ENCODE measurements at regions not wholly inside any gene's neighbourhood (a gene's known extent, or its start where the extent isn't known, plus 50 kb on each side); places are given as distances from the start of the nearest gene placed in this dataset.

DNA sequence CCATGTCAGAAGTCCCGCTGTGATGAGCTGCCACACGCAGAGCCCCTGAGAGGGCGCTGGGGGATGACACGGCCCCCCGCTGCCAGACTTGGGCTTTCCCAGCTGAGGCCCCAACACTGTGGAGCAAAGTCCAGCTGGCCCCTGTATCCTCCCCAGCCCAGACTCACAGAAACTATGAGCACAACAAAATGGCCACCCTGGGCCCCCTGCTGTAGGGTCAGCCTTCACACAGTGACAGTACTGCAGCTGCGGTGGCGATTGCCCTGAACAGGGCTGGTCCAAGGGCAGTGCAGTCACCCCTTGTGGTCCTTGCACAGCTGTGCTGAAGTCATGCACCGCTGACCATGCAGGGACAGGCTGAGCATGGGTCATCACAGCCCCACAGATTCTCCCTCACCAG is 78.2 kb upstream of the CST7 start:
- Histone ChIP-seq H3K4me1 (ENCODE audit: insufficient read depth) (no peaks in the 10 kb centered on the region), H3K36me3 (no peaks in the 10 kb centered on the region), H3K27me3 (no peaks in the 10 kb centered on the region), H3K9me3 (no peaks in the 10 kb centered on the region), H3K27ac (no peak overlapping the region), H3K4me3 (no peak overlapping the region)
- DNase-seq, result no peak
- WGBS, 3 donors, result 71 to 81% (median 80%) methylated on average over 8 of the region's 8 CpGs
- no peak for TF ChIP-seq EP300 (IDR thresholded peaks at IDR 0.05)
- no peak for TF ChIP-seq CTCF (IDR thresholded peaks at IDR 0.05)
- TF ChIP-seq POLR2A (IDR thresholded peaks at IDR 0.05), result no peak
- intact Hi-C loops (cut with DNase I), result no loop called here

DNA sequence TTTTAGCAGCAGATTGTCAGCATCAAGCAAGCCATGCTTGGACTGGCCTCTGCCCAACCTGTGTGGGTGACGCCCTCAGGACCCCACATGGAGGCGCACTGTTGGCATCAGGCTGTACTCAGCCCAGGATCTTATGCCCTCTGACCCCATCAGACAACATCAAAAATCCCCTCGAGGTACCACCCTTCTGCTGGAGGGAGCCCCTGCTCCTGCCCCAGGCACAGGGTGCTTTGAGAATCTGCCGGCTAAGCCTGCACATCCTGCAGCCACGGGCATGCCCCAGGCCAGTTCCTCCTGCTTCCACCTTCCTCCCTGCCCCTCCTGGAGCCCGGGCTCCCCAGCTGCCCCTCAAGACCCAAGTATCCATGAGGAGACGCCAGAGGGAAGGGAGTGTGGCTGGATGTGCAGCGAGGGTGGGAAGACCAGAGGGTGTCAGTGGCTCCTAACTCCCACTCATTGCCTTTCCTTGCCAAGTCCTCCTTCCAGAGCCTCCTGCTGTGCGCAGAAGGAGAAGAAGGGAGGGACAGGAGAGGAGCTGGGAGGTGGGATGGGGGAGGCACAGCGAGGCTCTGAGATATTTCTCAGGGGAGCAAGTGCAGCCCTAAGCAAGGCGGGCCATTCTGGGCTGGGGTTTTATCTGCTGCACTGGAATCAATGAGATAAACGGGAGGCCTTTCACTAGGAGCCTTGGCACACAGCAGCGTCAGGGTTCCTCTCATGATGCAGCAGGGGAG is 77.4 kb upstream of the CST7 start:
- H3K27ac ChIP-seq, result no peak overlapping the region
- intact Hi-C loops (cut with DNase I), result no loop called here
- DNase-seq, result no peak
- H3K4me1 ChIP-seq (ENCODE audit: insufficient read depth), result no peaks in the 10 kb centered on the region
- no peaks in the 10 kb centered on the region for H3K9me3 ChIP-seq
- no peak overlapping the region for H3K4me3 ChIP-seq
- 11 to 18% (median 15%) methylated on average over 13 of the region's 13 CpGs for WGBS, 3 donors
- no peaks in the 10 kb centered on the region for H3K27me3 ChIP-seq
- no peak for TF ChIP-seq EP300 (IDR thresholded peaks at IDR 0.05)
- TF ChIP-seq CTCF (IDR thresholded peaks at IDR 0.05), result no peak
- no peak for TF ChIP-seq POLR2A (IDR thresholded peaks at IDR 0.05)
- no peaks in the 10 kb centered on the region for H3K36me3 ChIP-seq

GRCh38 chr20:24872291-24873024 is 76.6 kb upstream of the CST7 start:
- H3K4me3 ChIP-seq, result no peak overlapping the region
- H3K36me3 ChIP-seq, result no peaks in the 10 kb centered on the region
- H3K27ac ChIP-seq, result no peak overlapping the region
- no peaks in the 10 kb centered on the region for H3K27me3 ChIP-seq
- H3K9me3 ChIP-seq, result no peaks in the 10 kb centered on the region
- no peak for TF ChIP-seq EP300 (IDR thresholded peaks at IDR 0.05)
- no peak for TF ChIP-seq CTCF (IDR thresholded peaks at IDR 0.05)
- no peak for TF ChIP-seq POLR2A (IDR thresholded peaks at IDR 0.05)
- intact Hi-C loops (cut with DNase I), result no loop called here
- DNase-seq, result no peak
- H3K4me1 ChIP-seq (ENCODE audit: insufficient read depth), result no peaks in the 10 kb centered on the region
- WGBS, 3 donors, result 49 to 52% (median 51%) methylated on average over 10 to 12 of the region's 12 CpGs

GRCh38 chr20:24873025-24873620 is 75.9 kb upstream of the CST7 start:
- Histone ChIP-seq H3K27me3 (no peaks in the 10 kb centered on the region), H3K4me1 (ENCODE audit: insufficient read depth) (no peaks in the 10 kb centered on the region), H3K4me3 (no peak overlapping the region), H3K27ac (no peak overlapping the region), H3K9me3 (no peaks in the 10 kb centered on the region), H3K36me3 (no peaks in the 10 kb centered on the region)
- WGBS, 3 donors, result 71 to 80% (median 79%) methylated on average over 26 of the region's 26 CpGs
- intact Hi-C loops (cut with DNase I), result no loop called here
- no peak for DNase-seq
- no peak for TF ChIP-seq EP300 (IDR thresholded peaks at IDR 0.05)

DNA sequence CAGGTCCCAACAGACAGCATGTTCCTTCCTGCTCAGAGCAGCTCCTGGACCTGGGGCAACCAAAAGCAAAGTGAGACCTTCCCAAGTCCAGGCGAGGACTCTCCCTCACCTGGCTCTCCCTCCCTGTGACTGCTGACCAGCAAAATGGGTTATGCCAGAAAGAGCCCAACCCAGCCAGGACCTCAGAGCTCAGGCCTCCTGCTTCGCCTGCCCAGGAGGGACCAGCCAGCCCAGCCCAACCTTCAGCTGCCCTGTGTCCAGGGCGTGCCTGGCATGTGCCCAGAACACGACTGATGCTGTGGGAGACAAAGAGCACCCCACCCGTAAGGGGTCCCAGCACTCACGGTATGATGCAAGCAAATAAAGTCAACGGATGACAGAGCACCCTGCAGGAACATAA is 74.0 kb upstream of the CST7 start:
- Histone ChIP-seq H3K27ac (no peak overlapping the region), H3K4me3 (no peak overlapping the region), H3K27me3 (no peaks in the 10 kb centered on the region), H3K36me3 (no peaks in the 10 kb centered on the region), H3K9me3 (no peaks in the 10 kb centered on the region), H3K4me1 (ENCODE audit: insufficient read depth) (no peaks in the 10 kb centered on the region)
- TF ChIP-seq POLR2A (IDR thresholded peaks at IDR 0.05) (no peak), EP300 (IDR thresholded peaks at IDR 0.05) (no peak), CTCF (IDR thresholded peaks at IDR 0.05) (no peak)
- DNase-seq, result no peak
- intact Hi-C loops (cut with DNase I), result no loop called here
- 78 to 80% (median 79%) methylated on average over 7 of the region's 7 CpGs for WGBS, 3 donors

Measured in ovary (tissue), 7 donors.